ENCODE measurements at regions not wholly inside any gene's neighbourhood (a gene's known extent, or its start where the extent isn't known, plus 50 kb on each side); places are given as distances from the start of the nearest gene placed in this dataset.

- no peak for DNase-seq
These were observed 206.0 kb upstream of the USP24 start for GRCh38 chr1:55420929-55421716.

- DNase-seq: no peak
These were observed 204.9 kb upstream of the USP24 start for GRCh38 chr1:55420026-55420425.

- no peak for DNase-seq
These were observed 203.2 kb upstream of the USP24 start for GRCh38 chr1:55418208-55419000.

- DNase-seq: no peak
These were observed 201.1 kb upstream of the USP24 start for GRCh38 chr1:55416164-55416842.

- no peak for DNase-seq
These were observed 198.1 kb upstream of the USP24 start for GRCh38 chr1:55413286-55413685.

GRCh38 chr1:55412060-55412459 is 196.9 kb upstream of the USP24 start:
- DNase-seq: no peak

- DNase-seq: no peak
These were observed 187.7 kb upstream of the USP24 start for GRCh38 chr1:55402671-55403464.

- no peak for DNase-seq
These were observed 187.0 kb upstream of the USP24 start for GRCh38 chr1:55402142-55402541.

GRCh38 chr1:55400508-55400907 is 185.3 kb upstream of the USP24 start:
- DNase-seq: no peak

GRCh38 chr1:55399346-55399745 is 184.2 kb upstream of the USP24 start:
- DNase-seq: no peak

GRCh38 chr1:55396381-55396891 is 181.3 kb upstream of the USP24 start:
- DNase-seq: no peak

GRCh38 chr1:55388960-55389359 is 173.8 kb upstream of the USP24 start:
- no peak for DNase-seq

GRCh38 chr1:55387145-55387544 is 172.0 kb upstream of the USP24 start:
- DNase-seq: no peak

- DNase-seq: no peak
These were observed 171.3 kb upstream of the USP24 start for GRCh38 chr1:55386456-55386855.

GRCh38 chr1:55385402-55386018 is 170.3 kb upstream of the USP24 start:
- no peak for DNase-seq

- DNase-seq: no peak
These were observed 169.5 kb upstream of the USP24 start for GRCh38 chr1:55384637-55385036.

GRCh38 chr1:55382806-55383305 is 167.7 kb upstream of the USP24 start:
- no peak for DNase-seq

- no peak for DNase-seq
These were observed 166.8 kb upstream of the USP24 start for GRCh38 chr1:55381983-55382382.

GRCh38 chr1:55381491-55381890 is 166.3 kb upstream of the USP24 start:
- DNase-seq: no peak

- DNase-seq: no peak
These were observed 165.3 kb upstream of the USP24 start for GRCh38 chr1:55380355-55380970.

GRCh38 chr1:55378582-55378981 is 163.4 kb upstream of the USP24 start:
- DNase-seq: peak in 1 of 2 donors; percentile 37

All from stimulated activated CD4-positive, alpha-beta T cell treated with anti-CD3 and anti-CD28 coated beads, Interleukin-2, amount 100 ng/mL, for 24 hours (primary cell).